GM23338 (cell line): ENCODE measurements at regions not wholly inside any gene's neighbourhood (a gene's known extent, or its start where the extent isn't known, plus 50 kb on each side); places are given as distances from the start of the nearest gene placed in this dataset.

Experiments
- ATAC-seq: fragments of 200-7000 bp; cut with Tn5 transposase; 3 replicates; pipeline ENCODE4 v1.9.1; 2020
- DNase-seq: peaks from one replicate; pipeline ENCODE4 v3.0.0-alpha.2; 2015; ENCODE audit warnings: low spot score
- H2AFZ ChIP-seq: fragments of 200-600 bp; sonication (generic); 2 replicates; pipeline ENCODE4 v1.8.0; 2016; ENCODE audit warnings: antibody characterized with exemption, mild to moderate bottlenecking, moderate library complexity
- H3F3A ChIP-seq: fragments of 200-600 bp; sonication (generic); replicated peaks from 2 replicates; pipeline ENCODE4 v1.8.0; 2017; ENCODE audit warnings: antibody characterized with exemption, mixed run types, low read depth
- H3K27ac ChIP-seq: fragments of 200-600 bp; sonication (generic); 2 replicates; pipeline ENCODE4 v1.6.1; 2016; ENCODE audit warnings: low read depth
- H3K27me3 ChIP-seq: fragments of 200-600 bp; sonication (generic); 2 replicates; pipeline ENCODE4 v1.8.0; 2016; ENCODE audit warnings: mild to moderate bottlenecking, mixed run types, moderate library complexity; ENCODE audit not compliant: insufficient read depth
- H3K36me3 ChIP-seq: fragments of 200-600 bp; sonication (generic); 2 replicates; pipeline ENCODE4 v1.8.0; 2016; ENCODE audit warnings: mild to moderate bottlenecking; ENCODE audit not compliant: insufficient read depth
- H3K4me1 ChIP-seq: fragments of 200-600 bp; sonication (generic); 2 replicates; pipeline ENCODE4 v1.8.0; 2016; ENCODE audit warnings: mild to moderate bottlenecking, moderate library complexity; ENCODE audit not compliant: insufficient read depth
- H3K4me2 ChIP-seq: fragments of 200-600 bp; sonication (generic); 2 replicates; pipeline ENCODE4 v1.7.1; 2017; ENCODE audit warnings: mixed run types
- H3K4me3 ChIP-seq: fragments of 200-600 bp; sonication (generic); 2 replicates; pipeline ENCODE4 v1.6.1; 2016; ENCODE audit warnings: mixed run types
- H3K79me2 ChIP-seq: fragments of 200-600 bp; sonication (generic); replicated peaks from 2 replicates; pipeline ENCODE4 v1.8.0; 2017; ENCODE audit warnings: mild to moderate bottlenecking; ENCODE audit not compliant: insufficient read depth
- H3K9me2 ChIP-seq: fragments of 200-600 bp; sonication (generic); 2 replicates; pipeline ENCODE4 v1.8.0; 2017; ENCODE audit not compliant: insufficient read depth
- H4K20me1 ChIP-seq: fragments of 200-600 bp; sonication (generic); replicated peaks from 2 replicates; pipeline ENCODE4 v1.8.0; 2017; ENCODE audit warnings: mild to moderate bottlenecking; ENCODE audit not compliant: insufficient read depth
- H3K27ac Mint-ChIP-seq: 2 replicates; pipeline ENCODE4 v1.8.0; 2020; ENCODE audit warnings: inconsistent platforms, mild to moderate bottlenecking, moderate library complexity, mixed read lengths
- H3K27me3 Mint-ChIP-seq: 3 replicates; pipeline ENCODE4 v1.8.0; 2022; ENCODE audit warnings: low read depth, mild to moderate bottlenecking, moderate library complexity, mixed read lengths, inconsistent platforms; ENCODE audit not compliant: insufficient read depth, poor library complexity
- H3K36me3 Mint-ChIP-seq: 3 replicates; pipeline ENCODE4 v1.8.0; 2021; ENCODE audit warnings: low read depth, mild to moderate bottlenecking, inconsistent platforms, moderate library complexity, mixed read lengths
- H3K4me1 Mint-ChIP-seq: 3 replicates; pipeline ENCODE4 v1.8.0; 2020; ENCODE audit warnings: mild to moderate bottlenecking, inconsistent platforms, mixed read lengths
- H3K4me3 Mint-ChIP-seq: 3 replicates; pipeline ENCODE4 v1.8.0; 2021; ENCODE audit warnings: moderate library complexity, mild to moderate bottlenecking, inconsistent platforms, mixed read lengths
- H3K9me3 Mint-ChIP-seq: 3 replicates; pipeline ENCODE4 v1.8.0; 2020; ENCODE audit warnings: moderate library complexity, mild to moderate bottlenecking, inconsistent platforms, mixed read lengths
- CREB1 ChIP-seq: fragments of 250-450 bp; sonication (Bioruptor Pico); IDR thresholded peaks from 2 replicates; pipeline ENCODE4 v1.5.0; 2020; ENCODE audit warnings: low read depth, mild to moderate bottlenecking, moderate library complexity
- EZH2phosphoT487 ChIP-seq: fragments of 200-600 bp; sonication (generic); IDR thresholded peaks from one replicate; pipeline ENCODE4 v1.8.1; 2018; ENCODE audit warnings: antibody characterized with exemption; ENCODE audit not compliant: unreplicated experiment
- NANOG ChIP-seq: IDR thresholded peaks from 2 replicates; pipeline ENCODE4 v1.6.1; 2016; ENCODE audit warnings: antibody characterized with exemption, borderline replicate concordance
- POLR2AphosphoS5 ChIP-seq: IDR thresholded peaks from 2 replicates; pipeline ENCODE4 v1.6.1; 2016; ENCODE audit warnings: antibody characterized with exemption, low read depth
- STAT1 ChIP-seq: IDR thresholded peaks from one replicate; pipeline ENCODE4 v1.6.1; 2016; ENCODE audit warnings: antibody characterized with exemption; ENCODE audit not compliant: unreplicated experiment
- ZNF114 ChIP-seq: fragments of 250-450 bp; sonication (Bioruptor Pico); IDR thresholded peaks from 2 replicates; pipeline ENCODE4 v1.5.0; 2020; ENCODE audit warnings: mild to moderate bottlenecking, moderate library complexity
- ZNF331 ChIP-seq: fragments of 250-450 bp; sonication (Bioruptor Pico); IDR thresholded peaks from 2 replicates; pipeline ENCODE4 v1.5.0; 2020; ENCODE audit warnings: low read depth, mild to moderate bottlenecking, moderate library complexity
- TF ChIP-seq, protein P1 (sequence below), 2 experiments: fragments of 200-600 bp in 1 of 2; sonication (generic) in 1 of 2; conservative IDR thresholded peaks; 2 replicates each; pipeline versions ENCODE4 v1.5.1 to v1.6.1; 2016 to 2017; ENCODE audit warnings: antibody characterized with exemption in 2 of 2, low read depth in 2 of 2, mild to moderate bottlenecking in 2 of 2, moderate library complexity in 1 of 2
- TF ChIP-seq, protein P2 (sequence below): IDR thresholded peaks from one replicate; pipeline ENCODE4 v1.6.1; 2018; ENCODE audit warnings: antibody characterized with exemption; ENCODE audit not compliant: unreplicated experiment
- TF ChIP-seq, protein P3 (sequence below): IDR thresholded peaks from 2 replicates; pipeline ENCODE4 v1.6.1; 2016; ENCODE audit warnings: antibody characterized with exemption

DNA sequence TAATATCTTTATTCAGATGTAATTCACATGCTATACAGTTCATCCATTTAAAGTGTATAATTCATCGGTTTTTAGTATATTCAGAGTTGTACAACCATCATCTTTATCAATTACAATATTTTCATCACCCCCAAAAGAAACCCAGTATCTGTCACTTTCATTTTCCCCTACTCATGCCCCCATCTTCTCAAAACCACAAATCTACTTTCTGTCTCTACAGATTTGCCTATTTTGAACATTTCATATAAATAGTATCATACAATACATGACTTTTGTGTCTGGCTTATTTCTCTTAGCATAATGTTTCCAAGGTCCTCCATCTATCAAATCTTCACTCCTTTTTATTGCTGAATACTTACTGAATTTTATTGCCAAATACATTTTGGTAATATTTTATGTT lies 305.1 kb upstream of the SGCD start (continued):
- TF ChIP-seq CREB1 (CRISPR knock-in tag) (no peak), ZNF331 (CRISPR knock-in tag) (no peak), ZNF114 (CRISPR knock-in tag) (no peak)
- TF ChIP-seq, protein P1, sequence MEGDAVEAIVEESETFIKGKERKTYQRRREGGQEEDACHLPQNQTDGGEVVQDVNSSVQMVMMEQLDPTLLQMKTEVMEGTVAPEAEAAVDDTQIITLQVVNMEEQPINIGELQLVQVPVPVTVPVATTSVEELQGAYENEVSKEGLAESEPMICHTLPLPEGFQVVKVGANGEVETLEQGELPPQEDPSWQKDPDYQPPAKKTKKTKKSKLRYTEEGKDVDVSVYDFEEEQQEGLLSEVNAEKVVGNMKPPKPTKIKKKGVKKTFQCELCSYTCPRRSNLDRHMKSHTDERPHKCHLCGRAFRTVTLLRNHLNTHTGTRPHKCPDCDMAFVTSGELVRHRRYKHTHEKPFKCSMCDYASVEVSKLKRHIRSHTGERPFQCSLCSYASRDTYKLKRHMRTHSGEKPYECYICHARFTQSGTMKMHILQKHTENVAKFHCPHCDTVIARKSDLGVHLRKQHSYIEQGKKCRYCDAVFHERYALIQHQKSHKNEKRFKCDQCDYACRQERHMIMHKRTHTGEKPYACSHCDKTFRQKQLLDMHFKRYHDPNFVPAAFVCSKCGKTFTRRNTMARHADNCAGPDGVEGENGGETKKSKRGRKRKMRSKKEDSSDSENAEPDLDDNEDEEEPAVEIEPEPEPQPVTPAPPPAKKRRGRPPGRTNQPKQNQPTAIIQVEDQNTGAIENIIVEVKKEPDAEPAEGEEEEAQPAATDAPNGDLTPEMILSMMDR (conservative IDR thresholded peaks at IDR 0.05; ENCODE audit: low read depth in 2 of 2) = no peak
- TF ChIP-seq, protein P2, sequence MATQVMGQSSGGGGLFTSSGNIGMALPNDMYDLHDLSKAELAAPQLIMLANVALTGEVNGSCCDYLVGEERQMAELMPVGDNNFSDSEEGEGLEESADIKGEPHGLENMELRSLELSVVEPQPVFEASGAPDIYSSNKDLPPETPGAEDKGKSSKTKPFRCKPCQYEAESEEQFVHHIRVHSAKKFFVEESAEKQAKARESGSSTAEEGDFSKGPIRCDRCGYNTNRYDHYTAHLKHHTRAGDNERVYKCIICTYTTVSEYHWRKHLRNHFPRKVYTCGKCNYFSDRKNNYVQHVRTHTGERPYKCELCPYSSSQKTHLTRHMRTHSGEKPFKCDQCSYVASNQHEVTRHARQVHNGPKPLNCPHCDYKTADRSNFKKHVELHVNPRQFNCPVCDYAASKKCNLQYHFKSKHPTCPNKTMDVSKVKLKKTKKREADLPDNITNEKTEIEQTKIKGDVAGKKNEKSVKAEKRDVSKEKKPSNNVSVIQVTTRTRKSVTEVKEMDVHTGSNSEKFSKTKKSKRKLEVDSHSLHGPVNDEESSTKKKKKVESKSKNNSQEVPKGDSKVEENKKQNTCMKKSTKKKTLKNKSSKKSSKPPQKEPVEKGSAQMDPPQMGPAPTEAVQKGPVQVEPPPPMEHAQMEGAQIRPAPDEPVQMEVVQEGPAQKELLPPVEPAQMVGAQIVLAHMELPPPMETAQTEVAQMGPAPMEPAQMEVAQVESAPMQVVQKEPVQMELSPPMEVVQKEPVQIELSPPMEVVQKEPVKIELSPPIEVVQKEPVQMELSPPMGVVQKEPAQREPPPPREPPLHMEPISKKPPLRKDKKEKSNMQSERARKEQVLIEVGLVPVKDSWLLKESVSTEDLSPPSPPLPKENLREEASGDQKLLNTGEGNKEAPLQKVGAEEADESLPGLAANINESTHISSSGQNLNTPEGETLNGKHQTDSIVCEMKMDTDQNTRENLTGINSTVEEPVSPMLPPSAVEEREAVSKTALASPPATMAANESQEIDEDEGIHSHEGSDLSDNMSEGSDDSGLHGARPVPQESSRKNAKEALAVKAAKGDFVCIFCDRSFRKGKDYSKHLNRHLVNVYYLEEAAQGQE = no peak

DNA sequence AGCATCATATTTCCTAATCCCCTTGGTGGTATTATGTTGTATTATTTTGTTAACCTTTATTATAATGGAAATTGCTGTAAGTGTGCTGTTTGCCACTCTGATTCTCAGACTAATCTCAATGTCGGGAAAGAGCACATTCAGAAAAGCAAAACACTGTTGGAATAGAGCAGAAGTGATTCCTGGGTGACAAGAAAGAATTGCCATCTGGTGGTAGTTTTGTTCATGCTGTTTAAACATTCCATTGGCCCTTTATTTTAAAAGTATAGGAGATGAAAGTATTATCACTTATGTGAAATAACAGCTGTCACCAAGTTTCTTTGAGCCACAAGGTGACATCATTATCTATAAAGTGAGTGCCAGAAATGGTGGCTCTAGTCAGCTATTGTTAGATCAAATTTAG lies 301.3 kb upstream of the SGCD start:
- ATAC-seq = no peak
- no peak overlapping the region for H3K4me3 Mint-ChIP-seq
- H3K9me2 ChIP-seq = peaks cover 11% of the 10 kb centered on the region

DNA sequence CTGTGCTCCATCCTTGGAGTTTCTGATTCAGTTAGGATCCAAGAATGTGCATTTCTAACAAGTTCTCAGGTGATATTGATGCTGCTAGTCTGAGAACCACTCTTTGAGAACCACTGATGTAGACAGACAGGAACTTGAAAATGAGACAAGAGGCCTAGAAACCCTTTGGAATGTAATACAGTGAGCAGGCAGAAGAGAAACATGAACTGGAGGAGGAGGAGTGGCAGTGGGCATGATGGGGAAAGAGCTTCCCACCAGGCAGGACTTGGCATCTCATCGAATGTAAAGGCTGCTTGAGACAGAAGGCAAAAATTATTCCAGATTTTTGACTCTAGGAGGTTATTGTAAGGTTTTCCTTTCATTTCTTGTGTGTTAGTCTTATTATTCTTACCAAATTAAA lies 295.8 kb upstream of the SGCD start:
- no peak overlapping the region for H3K4me3 ChIP-seq
- H3K27me3 Mint-ChIP-seq = peaks cover 3% of the 10 kb centered on the region
- 0 out of 2 replicates have a peak, but pooled peaks cover 4% of the 10 kb centered on the region for H3K4me1 ChIP-seq
- H3K4me3 Mint-ChIP-seq = no peak overlapping the region
- H3K4me1 Mint-ChIP-seq = peaks cover 11% of the 10 kb centered on the region; the same call in 2 of the 3 replicates
- no peaks in the 10 kb centered on the region for H4K20me1 ChIP-seq
- H3K27me3 ChIP-seq = no peaks in the 10 kb centered on the region
- no peaks in the 10 kb centered on the region; the same call in 2 of the 3 replicates for H3K9me3 Mint-ChIP-seq
- no peaks in the 10 kb centered on the region for H3K79me2 ChIP-seq
- no peak for DNase-seq
- H3K27ac Mint-ChIP-seq = no peak overlapping the region
- H3K36me3 ChIP-seq = no peaks in the 10 kb centered on the region
- no peak overlapping the region for H2AFZ ChIP-seq
- peaks cover 6% of the 10 kb centered on the region for H3K9me2 ChIP-seq
- no peaks in the 10 kb centered on the region for H3F3A ChIP-seq
- no peak for ATAC-seq
- no peak overlapping the region for H3K27ac ChIP-seq
- H3K4me2 ChIP-seq = no peak overlapping the region
- H3K36me3 Mint-ChIP-seq = no peaks in the 10 kb centered on the region
- TF ChIP-seq POLR2AphosphoS5 = no peak
- TF ChIP-seq ZNF114 (CRISPR knock-in tag) = no peak
- TF ChIP-seq, protein P3, sequence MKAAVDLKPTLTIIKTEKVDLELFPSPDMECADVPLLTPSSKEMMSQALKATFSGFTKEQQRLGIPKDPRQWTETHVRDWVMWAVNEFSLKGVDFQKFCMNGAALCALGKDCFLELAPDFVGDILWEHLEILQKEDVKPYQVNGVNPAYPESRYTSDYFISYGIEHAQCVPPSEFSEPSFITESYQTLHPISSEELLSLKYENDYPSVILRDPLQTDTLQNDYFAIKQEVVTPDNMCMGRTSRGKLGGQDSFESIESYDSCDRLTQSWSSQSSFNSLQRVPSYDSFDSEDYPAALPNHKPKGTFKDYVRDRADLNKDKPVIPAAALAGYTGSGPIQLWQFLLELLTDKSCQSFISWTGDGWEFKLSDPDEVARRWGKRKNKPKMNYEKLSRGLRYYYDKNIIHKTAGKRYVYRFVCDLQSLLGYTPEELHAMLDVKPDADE = no peak
- TF ChIP-seq EZH2phosphoT487 = no peak
- no peak for TF ChIP-seq STAT1
- no peak for TF ChIP-seq NANOG
- TF ChIP-seq, protein P2 = no peak

More for the DNA sequence above, 301.3 kb upstream of the SGCD start:
- Mint-ChIP-seq H3K9me3 (no peaks in the 10 kb centered on the region; the same call in 2 of the 3 replicates), H3K4me1 (peaks cover 6% of the 10 kb centered on the region; the same call in 2 of the 3 replicates), H3K27ac (no peak overlapping the region), H3K36me3 (no peaks in the 10 kb centered on the region), H3K27me3 (peaks cover 2% of the 10 kb centered on the region)
- no peak overlapping the region for H3K4me3 ChIP-seq
- DNase-seq = no peak
- no peak overlapping the region for H3K4me2 ChIP-seq
- no peak overlapping the region for H3K27ac ChIP-seq
- no peaks in the 10 kb centered on the region for H3K4me1 ChIP-seq
- TF ChIP-seq CREB1 (CRISPR knock-in tag) = no peak
- TF ChIP-seq POLR2AphosphoS5 = no peak
- TF ChIP-seq ZNF331 (CRISPR knock-in tag) = no peak
- TF ChIP-seq EZH2phosphoT487 = no peak
- no peak for TF ChIP-seq STAT1
- H3K27me3 ChIP-seq = no peaks in the 10 kb centered on the region
- no peaks in the 10 kb centered on the region for H3K36me3 ChIP-seq
- H2AFZ ChIP-seq = no peak overlapping the region
- no peaks in the 10 kb centered on the region for H4K20me1 ChIP-seq
- H3K79me2 ChIP-seq = no peaks in the 10 kb centered on the region
- no peaks in the 10 kb centered on the region for H3F3A ChIP-seq
